Skin epidermis (tissue), 12 donors: ENCODE measurements at regions not wholly inside any gene's neighbourhood (a gene's known extent, or its start where the extent isn't known, plus 50 kb on each side); places are given as distances from the start of the nearest gene placed in this dataset.
"Not testable (repeated sequence)": the region's sequence is repeated elsewhere in the genome, so short reads cannot be mapped to it uniquely, and the experiment has no call there.

ENCODE experiments used
- H3K27ac ChIP-seq, 21 experiments: fragments of 200-600 bp; sonication (generic) in 11 of 21; one replicate each; pipeline ENCODE4 v1.5.0; 2020; ENCODE audit warnings: mild to moderate bottlenecking in 3 of 21, inconsistent platforms in 2 of 21, moderate library complexity in 2 of 21
- H3K4me3 ChIP-seq, 7 experiments: fragments of 200-600 bp; sonication (generic) in 2 of 7; one replicate each; pipeline ENCODE4 v1.5.0; 2020; ENCODE audit warnings: inconsistent platforms in 2 of 7, mild to moderate bottlenecking in 2 of 7, moderate library complexity in 1 of 7

DNA sequence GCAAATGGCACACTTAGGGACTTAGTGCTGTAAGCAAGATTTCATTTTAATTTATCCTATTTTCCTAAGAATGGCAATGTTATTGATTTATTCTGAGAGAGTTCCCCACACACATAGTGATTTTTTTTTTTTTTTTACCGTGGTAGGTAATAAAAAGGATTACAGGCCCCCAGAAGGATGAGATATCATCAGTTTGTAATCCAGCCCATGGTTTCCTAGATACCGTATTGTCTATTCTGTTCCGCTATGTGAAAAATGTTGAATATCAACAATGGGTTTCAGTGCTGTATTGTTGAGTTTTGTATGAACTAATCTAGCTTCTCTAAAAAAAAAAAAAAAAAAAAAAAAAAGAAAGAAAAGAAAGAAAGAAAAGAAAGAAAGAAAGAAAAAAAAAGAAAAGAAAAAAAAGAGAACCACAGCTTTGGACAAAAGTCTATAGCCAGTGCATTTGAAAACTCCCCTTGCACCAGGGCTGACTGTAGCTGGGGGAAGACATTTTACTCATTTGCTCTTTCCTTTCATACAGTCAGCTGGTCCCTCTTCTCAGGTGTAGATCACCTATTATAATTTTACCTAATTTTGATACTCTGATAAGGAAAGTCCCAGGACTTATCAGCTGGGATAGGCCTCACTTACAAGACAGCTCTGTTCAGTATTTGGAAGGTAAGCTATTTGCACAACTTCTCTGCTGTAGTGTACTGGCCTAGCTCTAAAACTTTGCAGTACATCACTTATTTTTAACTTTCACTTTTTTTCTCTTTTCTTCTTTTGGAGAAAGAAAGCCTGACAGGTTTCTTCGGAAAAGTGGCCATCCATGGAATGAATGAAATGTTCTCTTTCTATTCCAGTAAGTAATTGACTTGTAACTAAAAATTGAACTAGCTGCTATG lies 101.4 kb upstream of the SOX2 start:
- Histone ChIP-seq H3K4me3 (no peak overlapping the region), H3K27ac (no peak overlapping the region)

DNA sequence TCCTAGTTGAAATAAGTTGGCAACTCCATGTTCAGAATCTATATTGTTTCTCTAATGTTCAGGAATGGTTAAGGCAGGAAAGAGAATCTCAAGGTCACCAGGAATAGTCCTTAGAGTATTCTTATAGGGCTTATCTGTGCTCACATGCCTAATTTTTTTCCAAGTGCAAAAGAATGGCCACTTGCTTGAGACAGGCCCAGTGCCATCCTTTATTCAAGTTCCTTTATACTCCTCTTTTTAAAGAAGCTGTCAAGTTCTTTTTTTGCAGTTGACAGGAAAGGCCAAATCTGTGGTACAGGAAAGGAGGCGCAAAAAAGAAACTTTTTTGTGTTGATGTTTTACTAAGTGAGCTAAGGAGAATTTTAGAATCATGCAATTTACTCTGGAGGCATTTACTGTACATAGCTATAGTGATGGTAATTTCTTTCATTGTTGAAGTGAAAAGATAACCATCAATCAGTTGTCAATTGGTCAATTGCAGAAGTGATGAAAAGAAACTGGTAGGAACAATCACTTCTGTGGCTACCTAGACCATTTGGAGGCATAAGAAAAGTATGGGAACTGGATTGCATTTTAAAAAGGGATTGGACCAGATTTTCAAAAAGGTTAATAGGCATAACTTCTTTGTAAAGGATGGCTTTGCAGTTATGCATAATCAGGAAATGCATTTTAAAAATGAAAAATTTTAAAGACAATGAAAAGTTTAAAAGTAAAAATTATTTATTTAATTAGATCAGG lies 102.5 kb upstream of the SOX2 start:
- H3K27ac ChIP-seq, result no peak overlapping the region
- H3K4me3 ChIP-seq, result no peak overlapping the region

DNA sequence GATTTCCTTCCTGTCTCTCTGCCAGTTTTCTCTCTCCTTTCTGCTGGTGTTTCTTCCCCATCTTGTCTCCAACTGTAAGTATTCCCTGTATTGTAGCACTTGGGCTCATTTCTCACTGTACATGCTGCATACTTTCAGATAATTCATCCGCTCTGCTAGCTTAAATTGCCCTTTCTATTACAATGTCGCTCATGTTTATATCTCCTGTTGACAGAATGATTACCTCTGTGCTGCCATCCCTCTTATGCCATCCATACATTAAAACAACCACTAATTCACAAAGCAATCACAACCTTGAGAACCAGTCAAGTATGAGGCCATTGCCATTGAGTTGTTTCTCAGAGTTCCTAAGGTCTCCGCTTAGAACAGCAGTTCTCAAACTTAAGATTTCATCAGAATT lies 107.5 kb upstream of the SOX2 start:
- H3K27ac ChIP-seq, result no peak overlapping the region

DNA sequence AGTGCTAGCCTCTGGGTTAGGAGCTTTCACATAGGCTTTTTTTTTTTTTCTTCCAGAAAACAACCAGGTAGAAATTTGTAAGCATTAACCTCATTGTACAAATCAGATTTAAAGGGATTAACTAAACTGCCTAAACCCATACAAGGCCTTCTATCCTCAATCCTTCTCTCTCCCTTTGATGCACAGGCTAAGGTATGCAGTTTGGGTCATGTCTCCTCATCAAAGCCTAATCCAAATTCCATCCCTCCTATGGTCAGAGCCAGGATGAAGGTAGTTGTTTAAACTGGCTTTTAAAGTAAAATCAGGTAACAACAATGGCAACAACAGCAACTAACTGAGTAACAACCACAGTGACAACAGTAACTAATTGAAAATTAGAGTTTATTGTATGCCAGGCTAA lies 115.6 kb upstream of the SOX2 start:
- Histone ChIP-seq H3K27ac (no peak overlapping the region), H3K4me3 (no peak overlapping the region)

More for the DNA sequence above, 107.5 kb upstream of the SOX2 start:
- H3K4me3 ChIP-seq, result no peak overlapping the region

DNA sequence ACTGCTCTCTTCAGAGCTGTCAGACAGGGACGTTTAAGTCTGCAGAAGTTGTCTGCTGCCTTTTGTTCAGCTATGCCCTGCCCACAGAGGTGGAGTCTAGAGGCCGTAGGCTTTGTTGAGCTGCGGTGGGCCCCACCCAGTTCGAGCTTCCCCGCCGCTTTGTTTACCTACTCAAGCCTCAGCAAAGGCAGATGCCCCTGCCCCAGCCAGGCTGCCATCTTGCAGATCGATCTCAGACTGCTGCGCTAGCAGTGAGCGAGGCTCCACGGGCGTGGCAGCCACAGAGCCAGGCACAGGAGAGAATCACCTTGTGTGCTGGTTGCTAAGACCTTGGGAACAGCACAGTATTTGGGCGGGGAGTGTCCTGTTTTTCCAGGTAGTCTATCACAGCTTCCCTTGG lies 120.8 kb upstream of the SOX2 start:
- not testable (repeated sequence) for H3K4me3 ChIP-seq, H3K27ac ChIP-seq

DNA sequence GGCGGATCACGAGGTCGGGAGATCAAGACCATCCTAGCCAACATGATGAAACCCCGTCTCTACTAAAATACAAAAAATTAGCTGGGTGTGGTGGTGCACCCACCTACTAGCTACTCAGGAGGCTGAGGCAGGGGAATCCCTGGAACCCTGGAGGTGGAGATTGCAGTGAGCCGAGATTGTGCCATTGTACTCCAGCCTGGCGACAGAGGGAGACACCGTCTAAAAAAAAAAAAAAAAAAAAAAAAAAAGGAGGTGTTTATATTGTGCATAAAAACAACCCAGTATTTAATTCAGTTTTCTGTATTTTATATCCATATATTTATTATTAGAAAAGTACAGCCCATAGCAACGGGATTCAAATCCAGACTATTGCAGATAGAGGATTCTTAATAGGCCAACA lies 129.1 kb upstream of the SOX2 start:
- H3K4me3 ChIP-seq, result no peak overlapping the region

DNA sequence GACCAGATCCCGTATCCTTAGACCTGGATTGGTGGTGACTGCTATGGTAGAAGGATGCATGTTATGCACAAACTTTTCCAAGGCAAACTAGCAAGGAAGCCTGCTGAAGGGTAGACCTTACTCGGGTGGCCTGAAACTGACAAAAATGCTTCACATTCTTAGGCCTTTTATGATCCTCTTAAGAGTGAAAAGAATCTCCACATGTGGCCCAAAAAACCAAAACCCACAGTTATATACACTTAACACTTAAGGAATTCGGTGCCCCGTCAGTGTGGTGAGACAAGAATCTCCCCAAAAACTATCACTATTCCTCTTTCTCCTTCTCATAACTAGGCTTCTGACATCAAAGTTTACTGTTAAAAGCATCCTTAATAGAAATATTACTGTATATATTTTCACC lies 130.1 kb upstream of the SOX2 start:
- H3K27ac ChIP-seq, result no peak overlapping the region

More for the DNA sequence above, 129.1 kb upstream of the SOX2 start:
- H3K27ac ChIP-seq, result no peak overlapping the region

DNA sequence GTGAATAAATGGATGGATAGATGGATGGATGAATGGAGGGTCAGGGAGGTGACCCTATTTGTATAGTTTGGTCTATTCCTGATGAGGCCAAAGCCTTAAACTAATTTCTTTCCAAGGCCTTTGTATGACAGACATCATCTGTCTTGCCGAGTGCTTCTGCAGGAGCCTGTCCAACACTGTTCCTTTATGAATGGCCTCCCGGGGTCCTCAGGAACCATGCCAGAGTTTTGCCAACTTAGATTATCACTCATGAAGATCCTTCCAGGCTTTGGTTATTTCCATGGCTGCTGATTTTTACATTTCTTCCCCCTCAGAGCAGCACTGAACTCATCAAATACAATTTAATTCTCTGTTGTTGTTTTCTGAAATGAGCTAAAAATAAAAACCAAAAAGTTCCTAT lies 133.0 kb upstream of the SOX2 start:
- no peak overlapping the region for H3K4me3 ChIP-seq
- no peak overlapping the region for H3K27ac ChIP-seq

More for the DNA sequence above, 130.1 kb upstream of the SOX2 start:
- H3K4me3 ChIP-seq, result no peak overlapping the region

DNA sequence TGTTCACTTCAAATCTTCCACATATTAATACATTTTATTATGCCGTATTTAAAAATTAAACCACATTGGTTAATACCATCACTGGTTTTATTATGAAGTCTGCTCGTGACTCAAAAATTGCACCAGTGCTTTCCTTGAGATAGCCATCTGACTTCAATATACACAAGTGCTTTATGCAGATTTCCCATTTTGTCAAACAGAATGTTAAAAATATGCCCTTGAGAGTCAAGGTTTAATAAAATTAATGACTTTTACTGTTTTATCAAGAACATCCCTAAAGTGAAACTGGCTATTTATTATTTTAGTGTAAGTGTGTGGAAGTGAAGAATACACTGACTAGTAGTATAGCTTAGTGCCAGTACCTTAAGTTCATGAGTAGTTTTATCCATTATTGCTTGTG lies 139.3 kb upstream of the SOX2 start:
- H3K4me3 ChIP-seq, result no peak overlapping the region
- H3K27ac ChIP-seq, result no peak overlapping the region

DNA sequence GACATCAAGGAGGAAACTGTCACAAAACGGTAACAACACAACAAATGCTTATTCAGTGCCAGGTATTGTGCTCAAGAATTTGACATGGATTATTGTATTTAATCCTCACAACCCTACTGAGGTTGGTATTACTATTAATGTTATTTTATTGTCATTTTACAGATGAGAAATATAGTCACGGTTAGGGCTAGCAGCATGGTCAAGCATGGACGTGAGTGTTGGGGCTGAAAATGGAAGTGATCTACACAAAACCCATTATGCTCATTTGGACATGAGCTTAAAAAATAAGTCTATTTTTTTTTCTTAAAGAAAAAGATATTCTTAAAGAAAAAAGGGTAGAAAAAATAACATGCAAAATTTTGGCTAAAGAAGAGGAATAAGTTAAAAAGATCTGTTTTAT lies 141.3 kb upstream of the SOX2 start:
- no peak overlapping the region for H3K4me3 ChIP-seq
- no peak overlapping the region for H3K27ac ChIP-seq

DNA sequence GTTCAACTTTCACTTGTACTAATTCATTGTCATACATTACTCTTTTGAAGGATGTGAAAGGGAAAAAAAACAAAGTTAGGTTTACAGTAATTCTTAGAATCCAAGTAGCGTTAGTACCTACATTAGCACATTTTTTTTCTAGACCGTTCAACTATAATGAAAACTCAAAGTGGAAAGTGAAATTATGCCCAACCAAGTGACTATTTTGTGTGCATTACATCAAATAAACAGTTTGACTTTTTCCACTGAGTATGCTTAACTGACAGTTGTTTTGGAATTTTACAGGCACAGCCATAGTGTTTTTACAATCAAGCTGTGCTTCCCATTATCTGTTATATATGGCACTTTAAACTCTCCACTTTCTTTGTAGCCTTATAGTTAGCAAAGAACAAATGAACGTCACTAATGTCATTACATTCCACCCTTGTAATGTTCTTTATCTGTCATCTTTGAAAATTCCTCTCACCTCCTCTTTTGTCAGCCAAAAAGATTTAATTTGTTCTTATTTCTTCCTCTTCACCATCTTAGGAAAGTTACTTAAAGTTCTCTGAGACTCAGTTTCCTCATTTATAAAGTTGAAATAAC lies 142.3 kb upstream of the SOX2 start:
- Histone ChIP-seq H3K4me3 (no peak overlapping the region), H3K27ac (no peak overlapping the region)

DNA sequence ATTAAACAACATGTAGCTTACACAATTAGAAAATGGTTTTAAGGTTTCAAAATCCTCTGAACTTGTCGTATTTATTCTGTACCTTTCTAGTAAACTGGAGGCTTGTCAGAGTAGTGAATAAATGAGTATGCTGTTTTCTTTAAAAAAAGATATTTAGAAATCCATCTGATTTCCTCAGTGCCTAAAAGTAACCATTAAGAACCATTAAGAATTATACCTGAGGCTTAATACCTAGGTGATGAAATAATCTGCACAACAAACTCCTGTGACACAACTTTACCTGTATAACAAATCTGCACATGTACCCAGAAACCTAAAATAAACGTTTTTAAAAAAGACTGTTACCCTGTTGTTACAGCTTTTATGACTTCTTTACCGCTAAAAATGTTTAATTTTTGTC lies 143.0 kb upstream of the SOX2 start:
- Histone ChIP-seq H3K27ac (no peak overlapping the region), H3K4me3 (no peak overlapping the region)

DNA sequence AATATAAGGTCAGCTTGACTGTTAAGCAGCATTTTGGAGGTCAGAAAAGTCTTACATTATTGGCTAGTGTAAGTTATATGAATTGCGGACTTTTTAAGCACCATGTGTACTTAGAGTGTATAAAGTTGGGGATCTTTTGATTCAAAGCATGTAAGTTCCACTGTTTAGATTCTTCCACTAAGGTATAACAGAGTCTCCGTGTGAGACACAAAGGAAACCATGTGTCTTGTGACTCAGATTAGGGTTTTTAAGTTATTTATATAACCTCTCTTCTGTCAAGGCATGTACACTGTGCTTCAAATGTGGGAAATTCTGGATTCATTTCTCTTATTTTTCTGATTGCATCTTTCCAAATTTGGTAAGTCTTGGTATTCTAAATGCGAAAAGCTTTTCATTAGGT lies 143.5 kb upstream of the SOX2 start:
- no peak overlapping the region for H3K27ac ChIP-seq
- no peak overlapping the region for H3K4me3 ChIP-seq

DNA sequence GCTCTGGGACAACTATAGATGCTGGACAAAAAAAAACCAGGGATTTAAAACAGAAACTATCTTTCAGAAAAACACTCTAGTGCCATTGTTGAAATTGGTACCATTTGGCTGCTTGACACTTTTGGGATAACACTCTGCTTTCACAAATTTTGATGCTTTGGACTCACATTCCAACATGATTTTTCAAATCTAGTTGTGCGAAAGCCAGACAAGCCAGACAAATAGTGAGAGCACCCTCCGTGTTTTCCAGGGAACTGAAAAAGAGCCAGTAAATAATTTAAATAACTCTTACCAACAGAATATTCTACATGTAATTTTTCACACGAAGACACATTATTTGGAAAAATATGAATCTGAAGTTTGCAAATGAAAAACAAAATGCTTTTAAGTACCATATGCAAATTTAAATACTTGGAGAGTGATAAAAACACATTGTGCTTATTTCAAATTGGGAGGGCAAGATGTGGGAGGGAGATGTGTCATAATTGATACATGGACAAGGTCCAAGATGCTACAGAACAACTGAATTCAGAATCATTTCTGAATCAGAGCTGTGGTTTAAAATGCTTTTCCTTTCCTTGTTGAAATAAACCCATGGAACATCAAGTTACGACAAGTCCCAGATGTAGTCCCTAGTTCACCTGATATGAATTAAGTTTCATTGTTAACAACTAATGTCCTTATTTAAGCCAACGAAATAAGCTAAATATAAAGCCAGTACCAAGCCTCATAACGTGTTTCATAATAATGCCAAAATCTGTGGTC lies 144.2 kb upstream of the SOX2 start:
- Histone ChIP-seq H3K4me3 (no peak overlapping the region), H3K27ac (no peak overlapping the region)

DNA sequence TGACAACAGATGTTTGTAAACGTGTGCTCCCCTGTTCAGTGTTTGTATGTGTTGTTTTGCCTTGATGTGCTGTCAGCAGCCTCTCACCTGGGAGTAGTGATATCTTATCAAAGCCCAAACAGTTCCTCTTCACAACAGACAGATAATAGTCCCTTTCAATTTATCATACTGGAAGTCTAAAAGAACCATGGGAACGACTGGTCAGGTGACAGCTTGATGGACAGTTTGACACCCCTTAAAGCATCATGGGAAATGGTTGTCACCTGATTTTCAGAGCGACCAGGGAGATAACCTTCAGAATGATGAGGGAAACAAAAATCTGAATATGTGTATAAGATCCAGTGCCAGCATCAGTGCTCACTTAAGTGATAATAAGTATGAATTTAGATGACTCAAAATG lies 146.3 kb upstream of the SOX2 start:
- H3K4me3 ChIP-seq, result no peak overlapping the region
- H3K27ac ChIP-seq, result no peak overlapping the region

DNA sequence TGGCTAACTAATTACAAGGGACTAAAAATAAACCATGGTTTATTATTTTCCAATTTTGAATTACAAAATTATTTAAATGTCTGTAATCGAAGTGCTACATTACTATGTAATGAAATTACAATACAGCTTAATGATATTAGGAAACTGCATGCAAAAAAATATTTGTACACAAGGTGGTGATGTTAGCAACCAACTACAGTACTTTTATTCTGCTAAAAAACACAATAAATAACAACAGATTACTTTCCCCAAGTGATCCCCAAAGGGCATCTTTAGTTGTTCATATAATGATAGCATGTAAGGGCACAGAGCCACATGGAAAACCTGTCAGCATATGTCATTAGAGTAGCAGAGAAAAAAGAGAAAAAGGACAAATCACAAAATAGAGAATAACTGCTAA lies 147.5 kb upstream of the SOX2 start:
- no peak overlapping the region for H3K4me3 ChIP-seq
- no peak overlapping the region for H3K27ac ChIP-seq

DNA sequence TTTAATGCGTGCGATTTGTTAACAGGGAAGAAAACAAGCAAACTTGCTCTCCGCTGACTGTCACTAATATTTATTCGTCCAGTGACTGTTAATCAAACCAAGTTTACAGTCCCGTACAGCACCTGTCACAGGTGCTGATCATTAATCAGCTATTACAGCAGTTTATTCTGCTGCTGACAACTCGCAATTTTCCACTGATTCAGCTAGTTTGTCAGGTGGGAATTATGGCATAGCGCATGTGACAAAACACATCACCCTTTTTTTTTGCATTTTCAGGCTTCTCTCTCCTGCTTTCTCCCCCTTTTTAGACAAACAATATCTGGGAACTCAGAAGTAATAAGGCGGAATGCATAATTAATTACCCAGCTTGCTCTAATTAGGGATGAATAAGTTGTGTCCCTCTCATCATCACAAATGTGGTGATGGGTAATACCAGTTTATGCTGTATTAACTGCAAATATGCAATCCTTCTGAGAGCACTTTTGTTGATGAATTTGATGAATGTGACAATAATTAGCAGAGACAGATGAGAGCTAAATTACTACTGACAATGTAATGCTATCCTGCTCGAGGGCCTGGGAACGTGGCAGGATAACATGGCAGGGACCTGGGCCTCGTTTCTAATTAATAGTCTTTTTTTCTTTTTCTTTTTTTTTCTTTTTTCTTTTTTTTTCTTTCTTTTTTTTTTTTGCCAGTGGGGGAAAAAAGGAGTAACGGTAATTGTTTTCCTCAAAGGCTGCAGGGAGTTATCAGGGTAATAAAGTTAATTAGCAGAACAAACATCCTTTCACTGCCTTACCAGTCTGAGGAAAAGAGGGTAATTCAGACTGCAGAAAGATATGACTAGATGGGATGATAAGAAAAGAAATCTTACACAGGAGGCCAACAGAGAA lies 150.3 kb upstream of the SOX2 start:
- Histone ChIP-seq H3K27ac (no peak overlapping the region), H3K4me3 (no peak overlapping the region)

DNA sequence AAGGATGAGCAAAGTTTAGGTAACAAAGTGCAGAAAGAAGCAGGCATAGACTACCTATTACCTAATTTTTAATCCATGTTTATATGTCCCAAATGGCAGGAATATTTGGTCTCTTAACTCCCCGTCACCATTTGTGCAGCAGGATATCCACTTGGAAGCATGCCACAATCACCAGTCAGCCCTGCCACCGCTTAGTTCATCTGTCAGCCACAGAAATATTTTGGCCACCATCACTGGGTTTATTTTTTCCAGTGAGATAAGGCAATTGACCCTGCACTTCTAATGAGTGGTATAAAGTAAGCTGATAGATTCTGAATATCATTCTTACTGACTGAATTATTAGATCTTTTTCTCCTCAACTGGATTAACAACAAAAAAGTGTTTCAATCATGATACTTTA lies 152.9 kb upstream of the SOX2 start:
- Histone ChIP-seq H3K4me3 (no peak overlapping the region), H3K27ac (no peak overlapping the region)

DNA sequence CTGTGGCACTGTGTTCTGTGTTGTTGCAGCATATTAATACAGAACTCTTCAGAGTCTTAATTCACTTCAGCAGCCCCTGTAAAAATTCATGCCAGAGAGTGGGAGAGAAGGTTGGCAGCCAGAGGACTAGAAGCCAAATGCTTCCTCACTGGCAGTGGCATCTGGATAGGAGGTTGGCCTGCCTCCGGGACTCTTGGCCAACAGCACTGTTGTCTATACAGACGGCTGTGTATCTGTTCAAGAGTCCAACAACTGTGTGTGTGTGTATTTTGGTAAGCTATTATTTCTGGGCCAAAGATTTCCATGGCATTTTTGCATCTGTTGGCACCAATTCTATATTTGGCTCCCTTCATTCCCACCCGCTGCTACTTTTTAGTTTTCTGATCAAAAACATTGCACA lies 156.0 kb upstream of the SOX2 start:
- Histone ChIP-seq H3K27ac (no peak overlapping the region), H3K4me3 (no peak overlapping the region)
